Aorta (tissue), 5 donors: ENCODE measurements at regions not wholly inside any gene's neighbourhood (a gene's known extent, or its start where the extent isn't known, plus 50 kb on each side); places are given as distances from the start of the nearest gene placed in this dataset.
"Not testable (repeated sequence)": the region's sequence is repeated elsewhere in the genome, so short reads cannot be mapped to it uniquely, and the experiment has no call there.

Source experiments
- ATAC-seq: fragments of 200-7000 bp; cut with Tn5 transposase; one replicate; pipeline ENCODE4 v1.9.1; 2022; ENCODE audit warnings: moderate library complexity; ENCODE audit not compliant: low FRiP score
- DNase-seq, 2 donors: peaks; one replicate each; pipeline ENCODE4 v3.0.0-alpha.2; 2020
- H3K27ac ChIP-seq, 2 donors: one replicate each; pipeline ENCODE4 v1.5.1; 2013; ENCODE audit warnings: low read length in 2 of 2, mild to moderate bottlenecking in 2 of 2, moderate library complexity in 2 of 2, control low read depth in 1 of 2, inconsistent platforms in 1 of 2, low read depth in 1 of 2
- H3K27me3 ChIP-seq, 2 donors: one replicate each; pipeline ENCODE4 v1.6.1; 2013; ENCODE audit warnings: control low read depth in 1 of 2, low read length in 1 of 2, mild to moderate bottlenecking in 1 of 2, moderate library complexity in 1 of 2; ENCODE audit not compliant: insufficient read depth in 2 of 2, control insufficient read depth in 1 of 2
- H3K36me3 ChIP-seq, 2 donors: one replicate each; pipeline ENCODE4 v1.6.1; 2013; ENCODE audit warnings: control low read depth in 1 of 2, low read length in 1 of 2, mild to moderate bottlenecking in 1 of 2; ENCODE audit not compliant: insufficient read depth in 2 of 2, control insufficient read depth in 1 of 2
- H3K4me1 ChIP-seq, 2 donors: one replicate each; pipeline ENCODE4 v1.6.1; 2013; ENCODE audit warnings: low read length in 2 of 2, control low read depth in 1 of 2, mild to moderate bottlenecking in 1 of 2, moderate library complexity in 1 of 2; ENCODE audit not compliant: insufficient read depth in 2 of 2, control insufficient read depth in 1 of 2
- H3K4me3 ChIP-seq, 2 donors: one replicate each; pipeline ENCODE4 v1.5.1; 2013; ENCODE audit warnings: low read length in 2 of 2, control low read depth in 1 of 2, mild to moderate bottlenecking in 1 of 2
- H3K9me3 ChIP-seq: one replicate; pipeline ENCODE4 v1.6.1; 2013; ENCODE audit warnings: mild to moderate bottlenecking, low read length; ENCODE audit not compliant: control insufficient read depth
- WGBS, 2 donors: extraction: QIAGEN DNeasy Blood & Tissue Kit; methylation state at CpG; one replicate each; pipeline ENCODE4 v1.1.7; 2013; 5-methylcytosine and 5-hydroxymethylcytosine counted together
- intact Hi-C, 2 donors: fragments of 100-400 bp; cut with DNase I; formaldehyde crosslinking; loops; one replicate each; pipeline versions ENCODE4 v1.14.2 to v1.15.0; 2022
- donor health status: healthy with polysubstance abuse.
- donor health status: Bipolar disorder and iron deficiency.
- donor health status: DM: no; HTN: no; CAD: no.
- donor health status: DM: no; HTN: no; CAD: no.
- donor health status: DM: yes; HTN: yes; CAD: no.

GRCh38 chr17:34755981-34756636, 176.7 kb downstream of the TMEM132E start:
- Histone ChIP-seq H3K4me3 (no peak overlapping the region), H3K36me3 (no peaks in the 10 kb centered on the region), H3K27ac (no peak overlapping the region), H3K27me3 (no peaks in the 10 kb centered on the region), H3K4me1 (no peaks in the 10 kb centered on the region), H3K9me3 (no peaks in the 10 kb centered on the region)
- intact Hi-C loops = no loop called here
- no peak for ATAC-seq
- WGBS, 2 donors = 37 to 47% methylated on average over 12 of the region's 12 CpGs
- no peak for DNase-seq

GRCh38 chr17:34755371-34755770, 176.0 kb downstream of the TMEM132E start:
- Histone ChIP-seq H3K27ac (no peak overlapping the region), H3K27me3 (peaks cover 0 to 2% of the 10 kb centered on the region in 2 donors), H3K9me3 (no peaks in the 10 kb centered on the region), H3K36me3 (no peaks in the 10 kb centered on the region), H3K4me3 (no peak overlapping the region), H3K4me1 (no peaks in the 10 kb centered on the region)
- no peak for ATAC-seq
- intact Hi-C loops = no loop called here
- 76 to 79% methylated on average over 7 of the region's 7 CpGs for WGBS, 2 donors
- DNase-seq = no peak

- no peak overlapping the region for H3K27ac ChIP-seq
- ATAC-seq (no peak), DNase-seq (no peak)
- no peaks in the 10 kb centered on the region for H3K9me3 ChIP-seq
- no peak overlapping the region for H3K4me3 ChIP-seq
- 16 to 32% methylated on average over 1 of the region's 1 CpG for WGBS, 2 donors
- intact Hi-C loops = no loop called here
- H3K36me3 ChIP-seq = no peaks in the 10 kb centered on the region
- no peaks in the 10 kb centered on the region for H3K4me1 ChIP-seq
- peaks cover 0 to 2% of the 10 kb centered on the region in 2 donors for H3K27me3 ChIP-seq
Measured at GRCh38 chr17:34750004-34750403, 170.6 kb downstream of the TMEM132E start.

GRCh38 chr17:34741967-34742366, 162.6 kb downstream of the TMEM132E start:
- Histone ChIP-seq H3K27me3 (no peaks in the 10 kb centered on the region), H3K4me3 (no peak overlapping the region), H3K9me3 (no peaks in the 10 kb centered on the region), H3K4me1 (no peaks in the 10 kb centered on the region), H3K36me3 (no peaks in the 10 kb centered on the region), H3K27ac (no peak overlapping the region)
- intact Hi-C loops = no loop called here
- no peak for DNase-seq
- no peak for ATAC-seq
- 41 to 49% methylated on average over 8 of the region's 8 CpGs for WGBS, 2 donors

- Histone ChIP-seq H3K4me3 (no peak overlapping the region), H3K4me1 (no peaks in the 10 kb centered on the region), H3K9me3 (no peaks in the 10 kb centered on the region), H3K36me3 (no peaks in the 10 kb centered on the region), H3K27ac (no peak overlapping the region), H3K27me3 (no peaks in the 10 kb centered on the region)
- no peak for DNase-seq
- WGBS, 2 donors = 56 to 57% methylated on average over 8 of the region's 8 CpGs
- no peak for ATAC-seq
- intact Hi-C loops = no loop called here
Measured at GRCh38 chr17:34740565-34741520, 161.5 kb downstream of the TMEM132E start.

GRCh38 chr17:34739386-34739785, 160.0 kb downstream of the TMEM132E start:
- no peak for ATAC-seq
- no peaks in the 10 kb centered on the region for H3K4me1 ChIP-seq
- intact Hi-C loops = no loop called here
- no peak for DNase-seq
- H3K36me3 ChIP-seq = no peaks in the 10 kb centered on the region
- no peak overlapping the region for H3K27ac ChIP-seq
- no peak overlapping the region for H3K4me3 ChIP-seq
- WGBS, 2 donors = 57 to 65% methylated on average over 5 of the region's 5 CpGs
- no peaks in the 10 kb centered on the region for H3K27me3 ChIP-seq
- H3K9me3 ChIP-seq = no peaks in the 10 kb centered on the region

GRCh38 chr17:34737673-34738072, 158.3 kb downstream of the TMEM132E start:
- H3K27me3 ChIP-seq, H3K9me3 ChIP-seq, ATAC-seq, intact Hi-C loops, DNase-seq, H3K27ac ChIP-seq, H3K36me3 ChIP-seq, H3K4me3 ChIP-seq, H3K4me1 ChIP-seq: not testable (repeated sequence)
- WGBS, 2 donors = 79 to 85% methylated on average over 4 of the region's 4 CpGs

GRCh38 chr17:34736611-34737010, 157.2 kb downstream of the TMEM132E start:
- 62 to 68% methylated on average over 8 of the region's 8 CpGs for WGBS, 2 donors
- ATAC-seq (no peak), DNase-seq (no peak)
- no peak overlapping the region for H3K27ac ChIP-seq
- intact Hi-C loops = no loop called here
- H3K4me3 ChIP-seq = no peak overlapping the region
- no peaks in the 10 kb centered on the region for H3K27me3 ChIP-seq
- no peaks in the 10 kb centered on the region for H3K36me3 ChIP-seq
- no peaks in the 10 kb centered on the region for H3K9me3 ChIP-seq
- H3K4me1 ChIP-seq = no peaks in the 10 kb centered on the region

GRCh38 chr17:34733333-34733732, 154.0 kb downstream of the TMEM132E start:
- Histone ChIP-seq H3K4me1 (no peaks in the 10 kb centered on the region), H3K9me3 (no peaks in the 10 kb centered on the region), H3K4me3 (no peak overlapping the region), H3K27ac (no peak overlapping the region), H3K36me3 (no peaks in the 10 kb centered on the region), H3K27me3 (no peaks in the 10 kb centered on the region)
- DNase-seq = no peak
- 37 to 46% methylated on average over 5 of the region's 5 CpGs for WGBS, 2 donors
- no peak for ATAC-seq
- intact Hi-C loops = no loop called here
